H1 (cell line): ENCODE measurements at regions not wholly inside any gene's neighbourhood (a gene's known extent, or its start where the extent isn't known, plus 50 kb on each side); places are given as distances from the start of the nearest gene placed in this dataset.

Experiments used
- BACH1 ChIP-seq: IDR thresholded peaks from 2 replicates; pipeline ENCODE4 v1.6.1; 2012; ENCODE audit warnings: low read length, improper control_type of control experiment
- CHD1 ChIP-seq: IDR thresholded peaks from 2 replicates; pipeline ENCODE4 v1.6.1; 2012; ENCODE audit warnings: low read depth, low read length, improper control_type of control experiment
- CHD2 ChIP-seq: IDR thresholded peaks from 2 replicates; pipeline ENCODE4 v1.6.1; 2012; ENCODE audit warnings: low read length, improper control_type of control experiment
- CREB1 ChIP-seq: IDR thresholded peaks from 2 replicates; pipeline ENCODE4 v1.6.1; 2012; ENCODE audit warnings: inconsistent platforms
- FOSL1 ChIP-seq: IDR thresholded peaks from 2 replicates; pipeline ENCODE4 v1.6.1; 2011; ENCODE audit warnings: mild to moderate bottlenecking, low read depth, low read length, moderate library complexity; ENCODE audit not compliant: insufficient read depth
- GABPA ChIP-seq: IDR thresholded peaks from 2 replicates; pipeline ENCODE4 v1.6.1; 2011; ENCODE audit warnings: mild to moderate bottlenecking, low read length, moderate library complexity, borderline replicate concordance; ENCODE audit not compliant: insufficient read depth
- RFX5 ChIP-seq: IDR thresholded peaks from 2 replicates; pipeline ENCODE4 v1.6.1; 2011; ENCODE audit warnings: low read depth, low read length, improper control_type of control experiment, borderline replicate concordance
- SIRT6 ChIP-seq: IDR thresholded peaks from one replicate; pipeline ENCODE4 v1.7.1; 2012; ENCODE audit warnings: low read length, inconsistent platforms
- TAF7 ChIP-seq: optimal IDR thresholded peaks from 2 replicates; pipeline ENCODE3; 2011; ENCODE audit warnings: low read depth, mild to moderate bottlenecking, inconsistent platforms, low read length, moderate library complexity, borderline replicate concordance
- ZNF274 ChIP-seq: IDR thresholded peaks from 2 replicates; pipeline ENCODE4 v1.7.0; 2012; ENCODE audit warnings: low read length, borderline replicate concordance; ENCODE audit errors: extremely low read depth
- TF ChIP-seq, protein P1 (sequence below): fragments of 300-600 bp; sonication (generic); IDR thresholded peaks from 2 replicates; pipeline ENCODE4 v1.7.1; 2012; ENCODE audit warnings: low read length, moderate library complexity, mild to moderate bottlenecking, inconsistent platforms; ENCODE audit not compliant: insufficient replicate concordance
- TF ChIP-seq, protein P2 (sequence below): IDR thresholded peaks from 2 replicates; pipeline ENCODE4 v1.6.1; 2012; ENCODE audit warnings: inconsistent platforms
- TF ChIP-seq, protein P3 (sequence below): IDR thresholded peaks from 2 replicates; pipeline ENCODE4 v1.6.1; 2011; ENCODE audit warnings: low read depth, mild to moderate bottlenecking, low read length; ENCODE audit not compliant: insufficient read depth

DNA sequence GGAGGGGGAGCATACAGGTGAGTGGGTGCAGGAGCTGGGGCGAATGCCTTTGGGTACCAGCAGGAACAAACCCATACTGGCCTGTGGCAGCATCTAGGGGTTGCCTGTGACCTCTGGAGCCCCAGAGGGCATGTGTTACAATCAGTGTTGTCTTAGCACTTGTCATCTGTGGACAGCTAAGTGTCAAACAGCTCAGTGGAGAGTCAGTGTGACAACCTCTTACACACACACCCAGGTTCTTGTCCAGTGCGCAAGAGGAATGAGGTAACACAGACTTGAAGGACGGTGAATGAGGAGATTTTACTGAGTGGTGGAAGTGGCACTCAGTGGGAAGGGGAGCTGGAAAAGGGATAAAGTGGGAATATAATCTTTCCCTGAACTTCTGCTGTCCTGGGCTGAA lies 54.1 kb upstream of the DDIT4L start (continued):
- TF ChIP-seq, protein P1, sequence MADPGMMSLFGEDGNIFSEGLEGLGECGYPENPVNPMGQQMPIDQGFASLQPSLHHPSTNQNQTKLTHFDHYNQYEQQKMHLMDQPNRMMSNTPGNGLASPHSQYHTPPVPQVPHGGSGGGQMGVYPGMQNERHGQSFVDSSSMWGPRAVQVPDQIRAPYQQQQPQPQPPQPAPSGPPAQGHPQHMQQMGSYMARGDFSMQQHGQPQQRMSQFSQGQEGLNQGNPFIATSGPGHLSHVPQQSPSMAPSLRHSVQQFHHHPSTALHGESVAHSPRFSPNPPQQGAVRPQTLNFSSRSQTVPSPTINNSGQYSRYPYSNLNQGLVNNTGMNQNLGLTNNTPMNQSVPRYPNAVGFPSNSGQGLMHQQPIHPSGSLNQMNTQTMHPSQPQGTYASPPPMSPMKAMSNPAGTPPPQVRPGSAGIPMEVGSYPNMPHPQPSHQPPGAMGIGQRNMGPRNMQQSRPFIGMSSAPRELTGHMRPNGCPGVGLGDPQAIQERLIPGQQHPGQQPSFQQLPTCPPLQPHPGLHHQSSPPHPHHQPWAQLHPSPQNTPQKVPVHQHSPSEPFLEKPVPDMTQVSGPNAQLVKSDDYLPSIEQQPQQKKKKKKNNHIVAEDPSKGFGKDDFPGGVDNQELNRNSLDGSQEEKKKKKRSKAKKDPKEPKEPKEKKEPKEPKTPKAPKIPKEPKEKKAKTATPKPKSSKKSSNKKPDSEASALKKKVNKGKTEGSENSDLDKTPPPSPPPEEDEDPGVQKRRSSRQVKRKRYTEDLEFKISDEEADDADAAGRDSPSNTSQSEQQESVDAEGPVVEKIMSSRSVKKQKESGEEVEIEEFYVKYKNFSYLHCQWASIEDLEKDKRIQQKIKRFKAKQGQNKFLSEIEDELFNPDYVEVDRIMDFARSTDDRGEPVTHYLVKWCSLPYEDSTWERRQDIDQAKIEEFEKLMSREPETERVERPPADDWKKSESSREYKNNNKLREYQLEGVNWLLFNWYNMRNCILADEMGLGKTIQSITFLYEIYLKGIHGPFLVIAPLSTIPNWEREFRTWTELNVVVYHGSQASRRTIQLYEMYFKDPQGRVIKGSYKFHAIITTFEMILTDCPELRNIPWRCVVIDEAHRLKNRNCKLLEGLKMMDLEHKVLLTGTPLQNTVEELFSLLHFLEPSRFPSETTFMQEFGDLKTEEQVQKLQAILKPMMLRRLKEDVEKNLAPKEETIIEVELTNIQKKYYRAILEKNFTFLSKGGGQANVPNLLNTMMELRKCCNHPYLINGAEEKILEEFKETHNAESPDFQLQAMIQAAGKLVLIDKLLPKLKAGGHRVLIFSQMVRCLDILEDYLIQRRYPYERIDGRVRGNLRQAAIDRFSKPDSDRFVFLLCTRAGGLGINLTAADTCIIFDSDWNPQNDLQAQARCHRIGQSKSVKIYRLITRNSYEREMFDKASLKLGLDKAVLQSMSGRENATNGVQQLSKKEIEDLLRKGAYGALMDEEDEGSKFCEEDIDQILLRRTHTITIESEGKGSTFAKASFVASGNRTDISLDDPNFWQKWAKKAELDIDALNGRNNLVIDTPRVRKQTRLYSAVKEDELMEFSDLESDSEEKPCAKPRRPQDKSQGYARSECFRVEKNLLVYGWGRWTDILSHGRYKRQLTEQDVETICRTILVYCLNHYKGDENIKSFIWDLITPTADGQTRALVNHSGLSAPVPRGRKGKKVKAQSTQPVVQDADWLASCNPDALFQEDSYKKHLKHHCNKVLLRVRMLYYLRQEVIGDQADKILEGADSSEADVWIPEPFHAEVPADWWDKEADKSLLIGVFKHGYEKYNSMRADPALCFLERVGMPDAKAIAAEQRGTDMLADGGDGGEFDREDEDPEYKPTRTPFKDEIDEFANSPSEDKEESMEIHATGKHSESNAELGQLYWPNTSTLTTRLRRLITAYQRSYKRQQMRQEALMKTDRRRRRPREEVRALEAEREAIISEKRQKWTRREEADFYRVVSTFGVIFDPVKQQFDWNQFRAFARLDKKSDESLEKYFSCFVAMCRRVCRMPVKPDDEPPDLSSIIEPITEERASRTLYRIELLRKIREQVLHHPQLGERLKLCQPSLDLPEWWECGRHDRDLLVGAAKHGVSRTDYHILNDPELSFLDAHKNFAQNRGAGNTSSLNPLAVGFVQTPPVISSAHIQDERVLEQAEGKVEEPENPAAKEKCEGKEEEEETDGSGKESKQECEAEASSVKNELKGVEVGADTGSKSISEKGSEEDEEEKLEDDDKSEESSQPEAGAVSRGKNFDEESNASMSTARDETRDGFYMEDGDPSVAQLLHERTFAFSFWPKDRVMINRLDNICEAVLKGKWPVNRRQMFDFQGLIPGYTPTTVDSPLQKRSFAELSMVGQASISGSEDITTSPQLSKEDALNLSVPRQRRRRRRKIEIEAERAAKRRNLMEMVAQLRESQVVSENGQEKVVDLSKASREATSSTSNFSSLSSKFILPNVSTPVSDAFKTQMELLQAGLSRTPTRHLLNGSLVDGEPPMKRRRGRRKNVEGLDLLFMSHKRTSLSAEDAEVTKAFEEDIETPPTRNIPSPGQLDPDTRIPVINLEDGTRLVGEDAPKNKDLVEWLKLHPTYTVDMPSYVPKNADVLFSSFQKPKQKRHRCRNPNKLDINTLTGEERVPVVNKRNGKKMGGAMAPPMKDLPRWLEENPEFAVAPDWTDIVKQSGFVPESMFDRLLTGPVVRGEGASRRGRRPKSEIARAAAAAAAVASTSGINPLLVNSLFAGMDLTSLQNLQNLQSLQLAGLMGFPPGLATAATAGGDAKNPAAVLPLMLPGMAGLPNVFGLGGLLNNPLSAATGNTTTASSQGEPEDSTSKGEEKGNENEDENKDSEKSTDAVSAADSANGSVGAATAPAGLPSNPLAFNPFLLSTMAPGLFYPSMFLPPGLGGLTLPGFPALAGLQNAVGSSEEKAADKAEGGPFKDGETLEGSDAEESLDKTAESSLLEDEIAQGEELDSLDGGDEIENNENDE: no peak
- TF ChIP-seq RFX5 (no peak), ZNF274 (no peak), BACH1 (no peak), CHD2 (no peak), TAF7 (no peak), GABPA (no peak), CHD1 (no peak), FOSL1 (no peak), SIRT6 (no peak), CREB1 (no peak)
- TF ChIP-seq, protein P2, sequence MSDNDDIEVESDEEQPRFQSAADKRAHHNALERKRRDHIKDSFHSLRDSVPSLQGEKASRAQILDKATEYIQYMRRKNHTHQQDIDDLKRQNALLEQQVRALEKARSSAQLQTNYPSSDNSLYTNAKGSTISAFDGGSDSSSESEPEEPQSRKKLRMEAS: no peak
- TF ChIP-seq, protein P3, sequence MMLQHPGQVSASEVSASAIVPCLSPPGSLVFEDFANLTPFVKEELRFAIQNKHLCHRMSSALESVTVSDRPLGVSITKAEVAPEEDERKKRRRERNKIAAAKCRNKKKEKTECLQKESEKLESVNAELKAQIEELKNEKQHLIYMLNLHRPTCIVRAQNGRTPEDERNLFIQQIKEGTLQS: no peak
